HG03108 (cell line): ENCODE measurements at regions not wholly inside any gene's neighbourhood (a gene's known extent, or its start where the extent isn't known, plus 50 kb on each side); places are given as distances from the start of the nearest gene placed in this dataset.

Source experiments
- ATAC-seq: cut with Tn5 transposase; IDR thresholded peaks from one replicate; pipeline ENCODE4 v1.9.1; 2021; ENCODE audit warnings: moderate library complexity; ENCODE audit not compliant: unreplicated experiment

DNA sequence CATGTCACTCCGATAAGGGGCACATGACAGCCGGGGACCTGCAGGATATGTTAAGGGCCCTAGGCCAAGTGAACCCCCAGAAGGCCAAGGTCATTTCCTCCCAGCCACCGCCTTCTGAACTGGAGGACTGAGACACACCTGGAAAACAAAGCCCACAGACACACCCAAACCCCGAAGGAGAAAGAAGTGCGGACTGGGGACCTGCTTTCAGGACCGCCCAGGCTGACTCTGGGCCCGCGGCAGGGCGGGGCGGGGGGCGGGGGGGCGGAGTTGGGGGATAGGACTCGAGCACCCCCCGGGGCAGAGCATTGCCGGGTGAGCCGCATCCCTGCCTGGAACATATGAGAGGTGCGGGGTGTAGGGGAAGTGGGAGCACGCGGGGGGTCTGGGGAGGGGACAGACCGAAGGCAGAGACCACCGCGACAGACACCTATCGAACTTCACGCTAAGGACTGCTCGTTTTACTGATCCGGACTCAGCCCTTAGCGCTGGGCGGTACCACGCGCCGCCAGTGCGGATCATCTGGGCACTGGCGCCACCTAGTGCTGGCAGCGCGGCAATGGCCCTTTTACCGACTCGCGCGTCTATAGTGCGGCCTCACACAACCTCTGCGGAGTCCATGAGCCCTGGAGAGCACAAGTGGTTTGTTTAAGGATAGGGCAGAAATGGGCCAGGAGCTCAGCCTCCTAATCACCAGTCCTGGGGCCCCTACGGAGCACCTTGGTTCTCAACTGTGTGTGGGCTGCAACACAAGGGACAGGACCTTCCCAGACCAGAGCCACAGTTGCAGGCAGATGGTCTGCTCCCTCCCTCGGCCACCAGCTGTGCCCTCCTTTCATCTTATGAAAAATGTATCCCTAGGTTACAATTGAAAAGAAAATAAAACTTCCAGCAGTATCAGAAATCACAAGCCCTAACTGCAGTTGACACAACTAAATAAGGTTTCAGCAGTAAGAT lies 157.6 kb downstream of the HERPUD2 start:
- ATAC-seq, result peak; percentile 95

DNA sequence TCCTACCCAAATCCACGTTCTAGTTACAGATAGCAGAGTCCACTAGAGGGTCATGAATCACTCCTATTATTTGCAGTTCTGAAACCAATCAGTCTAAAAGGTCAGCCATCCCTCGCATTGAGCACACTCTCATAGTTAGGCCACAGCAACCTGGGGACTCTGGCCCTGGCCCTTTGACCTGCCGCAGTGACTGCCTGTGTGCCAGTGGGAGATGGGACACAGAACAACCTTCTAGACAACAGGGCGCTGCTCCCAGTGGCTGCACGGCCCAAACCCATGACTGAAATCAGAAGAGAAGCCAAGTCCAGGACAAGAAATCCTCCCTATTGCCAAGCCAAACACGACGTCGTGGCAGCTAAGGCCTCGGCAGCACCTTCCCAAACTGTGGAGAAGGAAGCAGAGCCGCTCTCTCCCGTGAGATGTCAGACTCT lies 158.5 kb downstream of the HERPUD2 start:
- ATAC-seq, result no peak

DNA sequence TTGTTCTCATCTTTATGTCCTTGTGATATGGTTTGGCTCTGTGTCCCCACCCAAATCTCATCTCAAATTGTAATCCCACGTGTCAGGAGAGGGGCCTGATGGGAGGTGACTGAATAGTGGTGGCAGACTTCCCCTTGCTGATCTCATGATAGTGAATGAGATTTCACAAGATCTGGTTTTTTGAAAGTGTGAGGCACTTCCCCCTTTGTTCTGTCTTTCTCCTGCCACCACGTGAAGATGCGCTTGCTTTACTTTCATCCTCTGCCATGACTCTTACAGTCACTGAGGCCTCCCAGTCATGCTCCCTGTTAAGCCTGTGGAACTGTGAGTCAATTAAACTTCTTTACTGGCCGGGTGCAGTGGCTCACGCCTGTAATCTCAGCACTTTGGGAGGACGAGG lies 161.0 kb downstream of the HERPUD2 start:
- no peak for ATAC-seq

DNA sequence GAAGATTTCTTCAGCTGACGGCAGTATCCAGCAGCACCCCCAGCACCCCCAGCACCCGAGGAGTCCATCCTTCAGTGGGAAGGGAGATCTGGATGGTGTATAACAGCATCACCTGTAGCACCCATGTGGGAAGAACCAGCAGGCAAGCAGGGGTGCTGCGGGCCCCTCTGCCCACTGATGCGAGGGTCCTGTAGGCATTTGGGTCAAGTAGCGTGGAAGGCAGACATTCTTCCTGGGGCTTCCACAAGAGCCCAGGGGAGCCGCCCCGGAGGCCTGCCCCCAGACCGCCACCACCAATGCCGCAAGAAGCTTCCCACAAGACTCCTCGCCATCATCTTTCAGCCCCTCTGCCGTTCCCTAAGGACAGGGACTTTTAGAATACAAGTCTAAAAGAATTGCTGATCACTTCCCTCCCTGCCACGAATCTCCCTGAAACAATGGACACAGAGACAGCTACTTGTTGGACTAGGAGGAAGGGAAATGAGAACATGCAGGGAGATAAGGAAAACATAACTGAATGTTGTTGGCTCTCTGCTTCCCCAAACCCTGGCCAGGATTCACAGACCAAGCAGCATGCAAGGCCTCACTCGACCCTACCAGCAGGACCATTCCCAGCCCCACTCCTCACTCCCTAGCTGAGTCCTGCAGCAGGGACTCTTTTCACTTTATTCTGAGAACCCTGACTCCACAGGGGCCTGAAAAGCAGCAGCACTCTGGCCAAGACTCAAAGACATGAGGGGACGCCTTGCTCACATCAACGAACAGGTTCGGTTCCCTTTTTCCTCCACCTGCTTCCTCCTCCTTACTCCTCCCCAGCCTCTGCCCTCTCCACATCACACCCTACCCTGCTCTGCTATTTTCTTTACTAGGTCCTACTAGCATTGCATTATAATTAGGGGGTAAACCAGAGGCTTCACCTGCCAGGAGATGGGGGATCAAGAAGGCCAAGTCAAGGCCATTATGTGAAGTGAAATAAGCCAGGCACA lies 164.5 kb downstream of the HERPUD2 start:
- ATAC-seq, result no peak

DNA sequence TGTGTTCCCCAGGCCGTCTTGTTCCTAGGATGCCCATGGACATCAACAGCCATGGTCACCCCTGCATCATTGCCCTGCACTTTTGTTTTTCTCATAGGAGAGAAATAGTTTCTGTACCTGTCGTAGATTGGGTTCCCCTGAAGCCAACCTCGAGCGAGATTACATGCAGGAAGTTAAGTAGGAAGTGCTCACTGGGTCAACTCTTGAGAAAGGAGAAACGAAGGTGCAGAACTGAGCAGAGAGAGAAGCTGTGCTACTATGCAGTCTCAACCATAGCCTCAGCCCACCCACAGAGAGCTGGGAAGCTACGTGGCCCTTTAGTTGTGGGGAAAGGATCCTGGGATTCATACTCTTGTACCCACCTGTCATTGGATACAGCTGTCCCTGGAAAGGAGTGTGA lies 165.2 kb downstream of the HERPUD2 start:
- no peak for ATAC-seq

DNA sequence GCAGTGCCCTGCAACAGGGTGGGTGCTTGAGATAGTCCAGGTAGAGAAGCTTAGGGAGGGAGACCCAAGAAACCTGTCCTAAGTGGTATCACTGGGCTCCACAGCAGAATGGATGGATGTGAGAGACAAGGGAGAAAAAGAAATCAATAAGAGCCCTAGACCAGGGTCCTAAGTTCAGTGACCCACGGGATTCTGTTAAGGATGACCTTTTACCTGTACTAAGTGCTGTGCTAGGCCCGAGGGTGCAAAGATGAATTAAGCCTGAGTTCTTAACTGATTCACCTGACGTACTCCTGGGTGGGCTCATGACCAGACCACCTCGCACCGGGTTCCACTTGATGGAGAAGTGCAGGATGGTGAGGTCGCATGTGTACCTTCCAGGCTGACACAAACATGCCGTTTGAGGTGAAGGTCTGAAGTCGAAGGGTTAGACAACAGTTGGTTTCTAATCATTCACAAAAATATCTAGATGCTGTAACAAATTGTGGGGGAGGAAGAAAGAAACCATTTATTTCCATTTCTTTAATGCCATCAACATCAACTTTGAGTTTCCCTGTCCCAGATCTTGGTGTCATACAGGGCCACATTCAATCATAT lies 166.5 kb downstream of the HERPUD2 start:
- no peak for ATAC-seq

DNA sequence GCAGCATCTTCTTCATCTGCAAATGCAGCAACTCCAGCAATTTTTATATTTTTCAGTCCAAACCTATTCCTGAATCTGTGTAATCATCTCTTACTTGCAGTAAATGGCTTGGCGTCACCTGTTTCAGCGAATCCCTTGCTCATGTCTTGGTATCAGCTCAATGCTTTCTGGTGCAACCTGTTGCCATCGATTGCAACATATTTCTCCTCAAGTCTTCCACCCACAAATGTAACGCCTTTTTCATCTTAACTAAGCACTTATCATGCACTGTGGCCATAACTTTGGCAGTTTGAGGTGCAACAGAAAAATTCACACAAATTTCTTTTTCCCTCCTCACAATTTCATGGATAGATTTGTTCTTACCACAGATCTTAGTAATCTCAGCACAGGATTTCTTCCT lies 168.3 kb downstream of the HERPUD2 start:
- no peak for ATAC-seq

DNA sequence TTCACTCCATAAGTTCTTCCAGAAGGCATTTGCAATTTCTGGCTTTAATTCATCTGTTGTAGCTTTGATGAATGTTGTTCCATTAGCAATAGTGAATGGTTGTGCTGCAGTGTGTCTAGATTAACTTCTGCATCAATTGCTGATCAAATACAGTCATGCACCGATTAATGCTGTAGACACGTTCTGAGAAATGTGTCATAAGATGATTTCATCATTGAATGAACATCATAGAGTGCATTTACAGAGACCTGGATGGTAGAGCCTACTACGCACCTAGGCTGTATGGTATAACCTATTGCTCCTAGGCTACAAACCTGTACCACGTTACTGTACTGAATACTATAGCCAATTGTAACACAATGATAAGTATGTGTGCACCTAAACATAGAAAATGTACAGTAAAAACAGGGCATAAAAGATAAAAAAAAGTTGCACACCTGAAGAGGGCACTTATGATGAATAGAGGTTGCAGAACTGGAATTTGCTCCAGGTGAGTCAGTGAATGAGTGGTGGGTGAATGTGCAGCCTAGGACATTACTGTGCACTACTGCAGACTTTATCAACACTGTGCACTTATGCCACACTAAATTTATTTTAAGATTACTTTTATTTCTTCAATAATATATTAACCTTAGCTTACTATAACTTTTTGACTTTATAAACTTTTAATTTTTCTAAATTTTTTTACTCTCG lies 170.7 kb downstream of the HERPUD2 start:
- no peak for ATAC-seq

DNA sequence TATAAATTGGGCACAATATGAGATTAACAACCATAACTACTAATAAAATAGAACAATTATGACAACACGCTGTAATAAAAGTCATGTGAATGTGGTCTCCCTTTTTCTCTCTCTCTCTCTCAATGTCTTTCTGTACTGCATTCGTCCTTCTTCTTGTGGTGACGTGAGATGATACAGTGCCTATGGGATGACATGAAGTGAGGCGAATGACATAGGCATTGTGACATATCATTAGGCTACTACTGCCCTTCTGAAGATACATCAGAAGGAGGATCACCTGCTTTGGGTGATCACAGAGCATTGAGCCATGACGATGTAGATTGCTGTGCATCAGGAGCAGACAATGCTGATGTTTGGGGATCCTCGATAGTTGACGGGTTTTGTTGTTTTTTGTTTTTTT lies 171.6 kb downstream of the HERPUD2 start:
- ATAC-seq, result no peak

DNA sequence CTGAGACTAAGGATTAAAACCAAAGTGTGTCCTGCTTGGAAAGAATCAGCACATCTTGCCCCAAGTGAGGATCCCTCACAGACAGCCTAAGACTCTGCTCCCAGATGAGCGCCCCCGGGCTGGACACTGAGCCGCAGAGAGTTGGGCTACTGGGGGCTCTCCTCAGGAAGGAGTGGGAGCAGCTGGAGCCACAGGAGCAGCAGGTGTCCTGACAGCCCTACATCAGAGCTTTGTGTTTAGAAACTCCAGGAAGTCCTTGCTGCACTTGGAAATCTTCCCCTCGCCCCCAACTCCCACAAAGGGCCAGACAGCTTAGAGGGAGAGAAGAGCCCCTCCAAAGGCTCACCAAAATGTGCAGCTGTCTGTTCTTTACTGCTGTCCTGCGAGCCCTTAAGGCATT lies 172.2 kb downstream of the HERPUD2 start:
- ATAC-seq, result no peak

DNA sequence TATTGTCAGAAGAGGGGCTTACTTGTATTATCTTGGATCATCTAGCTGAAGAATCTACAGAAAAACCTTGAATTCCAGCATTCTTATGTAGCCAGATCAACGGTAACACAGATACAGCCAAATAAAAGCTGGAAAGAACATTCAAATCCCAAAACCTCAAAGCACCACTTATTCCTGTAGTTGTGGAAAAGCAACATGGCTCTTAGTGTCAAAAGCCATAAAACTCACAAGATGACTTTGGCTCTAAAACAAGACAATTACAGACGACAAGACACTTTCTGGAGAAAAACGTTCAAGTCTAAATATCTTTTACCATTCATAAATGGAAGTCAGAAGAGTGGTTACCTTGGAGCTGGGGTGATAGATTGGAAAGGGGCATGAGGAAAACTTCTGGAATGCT lies 173.0 kb downstream of the HERPUD2 start:
- ATAC-seq, result no peak

DNA sequence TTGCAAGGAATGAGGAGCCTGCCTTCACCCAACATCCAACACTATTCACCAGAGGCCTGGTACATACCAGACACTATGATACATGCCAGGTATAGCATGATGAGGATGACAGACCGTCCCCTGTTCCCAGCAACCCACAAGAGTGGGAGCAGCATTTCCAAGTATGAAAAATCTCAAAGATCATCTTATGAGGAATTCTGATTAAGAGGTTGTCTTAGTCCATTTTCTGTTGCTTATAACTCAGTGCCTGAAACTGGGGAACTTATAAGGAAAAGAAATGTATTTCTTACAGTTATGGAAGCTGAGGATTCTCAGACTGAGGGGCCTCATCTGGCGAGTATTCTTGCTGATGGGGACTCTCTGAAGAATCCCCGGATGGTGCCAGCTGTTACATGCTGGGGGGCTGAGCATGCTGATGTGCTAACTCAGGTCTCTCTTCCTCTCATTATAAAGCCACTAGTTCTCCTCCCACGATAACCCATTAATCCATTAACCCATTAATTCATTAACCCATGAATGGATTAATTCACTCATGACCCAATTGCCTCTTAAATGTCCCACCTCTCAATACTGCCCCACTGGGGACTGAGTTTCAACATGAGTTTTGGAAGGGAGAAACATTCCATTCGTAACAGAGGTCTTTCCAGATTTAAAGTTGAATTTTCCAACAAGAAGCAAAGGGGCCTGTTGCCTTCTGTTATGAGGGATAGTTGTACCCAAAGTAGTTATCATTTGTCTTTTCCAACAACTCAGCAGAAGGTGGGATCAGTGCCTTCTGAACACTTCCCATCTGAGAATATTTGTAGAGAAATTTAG lies 173.9 kb downstream of the HERPUD2 start:
- ATAC-seq, result no peak

DNA sequence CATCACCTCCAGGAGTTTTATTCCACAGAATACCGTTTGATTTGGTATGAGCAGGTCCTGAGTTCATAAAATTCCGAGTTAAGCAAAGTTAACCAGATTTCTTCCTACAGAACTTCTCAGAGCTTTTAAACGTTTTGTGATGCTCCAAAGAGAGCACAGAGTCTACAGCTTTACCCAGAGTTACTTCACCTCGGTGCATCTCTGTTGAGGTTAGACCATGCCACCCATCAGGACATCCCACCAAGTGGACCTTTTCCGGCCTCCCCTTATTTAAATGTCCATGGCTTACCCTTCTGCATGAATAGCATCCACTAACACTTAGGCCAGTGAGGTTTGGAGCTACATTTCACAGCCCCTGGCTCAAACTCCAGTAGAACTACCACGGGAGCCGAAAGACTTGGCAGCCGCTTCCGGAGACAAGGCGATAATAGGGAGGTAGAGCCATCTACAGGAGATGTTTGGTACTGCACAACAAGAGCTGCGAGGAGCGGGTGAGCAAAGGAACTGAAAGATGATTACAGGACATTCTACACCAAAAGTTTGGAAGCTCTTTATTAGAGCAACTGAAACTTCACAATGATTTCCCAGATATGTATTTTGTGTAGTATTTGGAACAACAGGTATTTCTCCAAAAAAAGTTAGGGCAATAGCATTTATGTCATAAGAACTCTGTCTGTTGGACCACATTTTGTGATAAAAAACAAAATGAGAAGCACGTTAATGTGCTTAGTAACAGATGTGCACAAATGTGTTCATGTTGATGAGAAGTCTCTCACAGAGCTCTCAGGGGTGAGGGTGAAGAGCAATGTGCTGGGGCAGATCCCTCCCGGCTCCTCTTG lies 174.7 kb downstream of the HERPUD2 start:
- ATAC-seq, result peak; percentile 80

DNA sequence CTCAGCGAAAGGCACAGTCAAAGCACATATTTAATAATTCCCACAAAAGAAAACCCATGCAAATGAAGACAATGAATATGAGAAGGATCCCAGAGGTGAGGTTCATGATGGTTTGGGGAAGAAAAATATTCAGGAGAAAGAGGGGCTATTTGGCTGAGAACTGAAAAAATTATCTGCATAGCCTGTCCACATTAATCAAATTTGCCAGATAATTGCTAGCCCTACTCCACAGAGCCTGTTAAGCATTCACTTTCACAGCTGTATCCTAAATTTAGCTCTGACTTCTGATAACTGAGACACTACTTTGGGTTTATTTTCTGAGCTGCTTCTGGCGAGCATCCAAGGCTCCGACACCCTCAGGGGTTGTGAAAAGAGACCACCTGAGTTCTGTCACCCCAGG lies 176.2 kb downstream of the HERPUD2 start:
- ATAC-seq, result no peak

DNA sequence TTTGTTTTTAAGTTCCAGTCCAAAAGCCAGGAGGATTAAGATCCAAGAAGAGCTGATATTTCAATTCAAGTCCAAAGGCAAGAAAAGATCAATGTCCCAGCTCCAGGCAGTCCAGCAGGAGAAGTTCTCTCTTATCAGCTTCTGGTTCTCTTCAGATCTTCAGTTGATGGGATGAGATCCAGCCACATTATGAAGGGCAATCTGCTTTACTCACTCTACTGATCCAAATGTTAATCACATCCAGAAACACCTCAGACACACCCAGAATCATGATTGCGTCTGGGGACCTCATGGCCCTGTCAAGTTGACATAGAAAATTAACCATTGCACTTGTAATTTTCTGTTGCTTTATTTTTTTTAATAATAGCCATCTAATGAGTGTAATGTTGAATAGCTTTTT lies 178.4 kb downstream of the HERPUD2 start:
- ATAC-seq, result no peak

DNA sequence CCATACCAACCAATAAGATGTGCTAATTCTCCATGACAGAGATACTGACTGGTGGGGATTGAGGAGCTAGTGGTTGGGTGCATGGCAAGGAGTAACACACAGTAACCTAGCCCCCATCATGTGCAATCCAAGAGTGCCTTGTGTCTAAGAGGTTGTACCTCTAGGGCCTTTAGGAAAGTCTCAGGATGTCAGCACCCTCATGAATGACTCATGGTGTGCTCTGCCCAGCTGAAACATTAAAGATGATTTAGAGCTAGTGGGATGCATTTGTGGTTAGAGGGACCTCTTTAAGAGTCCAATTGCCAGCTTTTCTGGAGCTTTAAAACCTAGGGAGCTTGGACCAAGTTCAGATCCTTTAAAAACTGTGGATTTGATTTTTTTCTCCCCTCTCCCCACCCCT lies 181.1 kb downstream of the HERPUD2 start:
- ATAC-seq, result no peak

DNA sequence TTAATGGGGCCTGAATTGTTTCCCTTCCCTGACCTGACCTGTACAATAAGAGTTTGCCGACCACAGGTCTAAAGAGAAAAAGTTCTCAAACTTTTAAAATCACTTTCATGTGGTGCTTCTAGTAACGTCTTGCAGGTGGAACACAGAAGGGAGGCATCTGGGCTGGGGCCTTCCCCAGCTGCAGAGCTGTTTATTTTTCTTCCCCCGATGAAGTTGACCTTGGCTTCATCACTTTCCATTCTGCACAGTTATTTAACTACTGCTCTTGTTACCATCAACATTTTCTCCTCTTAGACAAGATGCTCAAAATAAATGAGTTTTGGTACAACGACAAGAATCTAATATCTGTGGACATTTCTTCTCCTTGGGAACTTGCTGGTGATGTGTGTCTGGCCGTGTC lies 181.7 kb downstream of the HERPUD2 start:
- ATAC-seq, result no peak

DNA sequence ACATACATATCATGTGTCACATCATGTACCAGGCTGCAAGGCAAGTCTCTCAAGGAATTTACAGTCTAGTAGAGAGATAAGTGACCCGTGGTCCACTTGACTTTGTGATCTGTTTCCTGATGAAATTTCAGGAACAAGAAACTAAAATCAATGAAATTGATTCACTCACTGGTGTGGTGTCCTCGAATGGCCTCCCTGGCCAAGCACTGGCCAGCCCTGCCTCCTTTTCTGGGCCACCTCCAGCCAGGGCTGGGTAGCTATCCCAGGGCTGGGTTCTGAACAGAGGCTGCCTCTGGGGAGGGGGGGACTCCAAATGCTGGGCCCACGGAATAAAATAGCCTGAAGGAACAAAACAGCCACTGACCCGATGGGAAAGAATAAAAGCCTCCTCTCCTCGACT lies 182.2 kb downstream of the HERPUD2 start:
- no peak for ATAC-seq
